OCI-LY7 (cell line): ENCODE measurements at regions not wholly inside any gene's neighbourhood (a gene's known extent, or its start where the extent isn't known, plus 50 kb on each side); places are given as distances from the start of the nearest gene placed in this dataset.

Experiments
- EZH2phosphoT487 ChIP-seq: fragments of 200-600 bp; sonication (generic); IDR thresholded peaks from 2 replicates; pipeline ENCODE4 v1.6.1; 2018; ENCODE audit warnings: low read depth, borderline replicate concordance, mild to moderate bottlenecking, mixed run types, antibody characterized with exemption, low read length, moderate library complexity, mixed read lengths
- TF ChIP-seq, protein P1 (sequence below): fragments of 200-600 bp; sonication (generic); conservative IDR thresholded peaks from 2 replicates; pipeline ENCODE4 v1.5.1; 2014; ENCODE audit warnings: mild to moderate bottlenecking, antibody characterized with exemption, low read length, moderate library complexity, mixed read lengths

DNA sequence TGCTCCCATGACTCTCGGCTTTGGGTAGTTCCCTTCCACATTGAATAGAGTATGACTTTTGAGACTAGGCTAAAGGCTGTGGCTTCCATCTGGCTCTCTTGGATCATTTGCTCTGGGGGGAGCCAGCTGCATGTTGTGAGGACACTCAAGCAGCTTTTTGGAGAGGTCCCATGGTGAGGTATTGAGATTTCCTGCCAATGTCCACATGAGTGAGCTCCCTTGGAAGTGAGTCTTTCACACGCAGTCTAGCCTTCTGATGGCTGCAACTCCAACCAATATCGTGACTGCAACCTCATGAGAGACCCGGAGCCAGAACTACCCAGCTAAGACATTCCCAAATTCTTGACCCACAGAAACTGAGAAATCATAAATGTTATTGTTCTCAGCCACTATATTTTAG, 127.7 kb upstream of the KAZN start:
- TF ChIP-seq, protein P1, sequence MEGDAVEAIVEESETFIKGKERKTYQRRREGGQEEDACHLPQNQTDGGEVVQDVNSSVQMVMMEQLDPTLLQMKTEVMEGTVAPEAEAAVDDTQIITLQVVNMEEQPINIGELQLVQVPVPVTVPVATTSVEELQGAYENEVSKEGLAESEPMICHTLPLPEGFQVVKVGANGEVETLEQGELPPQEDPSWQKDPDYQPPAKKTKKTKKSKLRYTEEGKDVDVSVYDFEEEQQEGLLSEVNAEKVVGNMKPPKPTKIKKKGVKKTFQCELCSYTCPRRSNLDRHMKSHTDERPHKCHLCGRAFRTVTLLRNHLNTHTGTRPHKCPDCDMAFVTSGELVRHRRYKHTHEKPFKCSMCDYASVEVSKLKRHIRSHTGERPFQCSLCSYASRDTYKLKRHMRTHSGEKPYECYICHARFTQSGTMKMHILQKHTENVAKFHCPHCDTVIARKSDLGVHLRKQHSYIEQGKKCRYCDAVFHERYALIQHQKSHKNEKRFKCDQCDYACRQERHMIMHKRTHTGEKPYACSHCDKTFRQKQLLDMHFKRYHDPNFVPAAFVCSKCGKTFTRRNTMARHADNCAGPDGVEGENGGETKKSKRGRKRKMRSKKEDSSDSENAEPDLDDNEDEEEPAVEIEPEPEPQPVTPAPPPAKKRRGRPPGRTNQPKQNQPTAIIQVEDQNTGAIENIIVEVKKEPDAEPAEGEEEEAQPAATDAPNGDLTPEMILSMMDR = no peak
- no peak for TF ChIP-seq EZH2phosphoT487
